Erythroblast (primary cell): ENCODE measurements at regions not wholly inside any gene's neighbourhood (a gene's known extent, or its start where the extent isn't known, plus 50 kb on each side); places are given as distances from the start of the nearest gene placed in this dataset.

Source experiments
- GATA1 ChIP-seq: IDR thresholded peaks from 2 replicates; pipeline ENCODE4 v1.6.1; 2011; ENCODE audit warnings: low read depth, mild to moderate bottlenecking, control low read depth, low read length, moderate library complexity
- POLR2A ChIP-seq: IDR thresholded peaks from 2 replicates; pipeline ENCODE4 v1.6.1; 2011; ENCODE audit warnings: mild to moderate bottlenecking, low read length

- no peak for TF ChIP-seq POLR2A
- TF ChIP-seq GATA1 = no peak
These were observed 1424.6 kb upstream of the LRRTM3 start for GRCh38 chr10:65501259-65501658.
